ENCODE measurements at regions not wholly inside any gene's neighbourhood (a gene's known extent, or its start where the extent isn't known, plus 50 kb on each side); places are given as distances from the start of the nearest gene placed in this dataset.

GRCh38 chr9:78856144-78856543 lies 559.2 kb downstream of the PSAT1 start:
- H3K4me3 ChIP-seq (ENCODE audit: low read depth, low read length), result no peak overlapping the region
- H3K4me1 ChIP-seq (ENCODE audit: control insufficient read depth, insufficient read depth, low read length), result no peaks in the 10 kb centered on the region
- no peaks in the 10 kb centered on the region for H3K9me3 ChIP-seq (ENCODE audit: control insufficient read depth, insufficient read depth, low read depth, low read length)
- H3K9ac ChIP-seq (ENCODE audit: low read length), result no peak overlapping the region
- H3K27ac ChIP-seq (ENCODE audit: low read depth, low read length), result no peak overlapping the region
- no peaks in the 10 kb centered on the region for H3K36me3 ChIP-seq (ENCODE audit: control insufficient read depth, insufficient read depth, low read length)
- H3K27me3 ChIP-seq (ENCODE audit: control insufficient read depth, insufficient read depth, low read length), result no peaks in the 10 kb centered on the region

DNA sequence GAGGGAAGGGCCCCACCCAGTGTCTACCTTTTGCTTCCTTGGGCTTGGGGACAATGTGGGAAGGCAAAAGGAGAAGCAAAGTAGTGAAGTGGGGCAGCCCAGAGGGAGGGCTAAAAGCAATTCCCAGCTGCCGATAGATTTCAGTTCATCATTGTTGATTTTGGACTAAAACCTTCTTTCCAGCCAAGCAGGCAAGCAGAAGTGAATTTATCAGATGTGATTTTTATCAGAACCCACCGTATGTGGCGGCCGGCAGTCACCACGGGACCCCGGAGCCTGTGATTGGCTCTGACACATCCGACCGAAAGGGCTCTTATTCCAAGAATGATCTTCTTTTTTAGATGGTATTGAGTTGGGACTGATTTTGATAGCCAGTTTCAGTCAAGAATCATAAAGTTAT lies 559.9 kb downstream of the PSAT1 start:
- Histone ChIP-seq H3K27ac (ENCODE audit: low read depth, low read length) (no peak overlapping the region), H3K4me3 (ENCODE audit: low read depth, low read length) (no peak overlapping the region)

DNA sequence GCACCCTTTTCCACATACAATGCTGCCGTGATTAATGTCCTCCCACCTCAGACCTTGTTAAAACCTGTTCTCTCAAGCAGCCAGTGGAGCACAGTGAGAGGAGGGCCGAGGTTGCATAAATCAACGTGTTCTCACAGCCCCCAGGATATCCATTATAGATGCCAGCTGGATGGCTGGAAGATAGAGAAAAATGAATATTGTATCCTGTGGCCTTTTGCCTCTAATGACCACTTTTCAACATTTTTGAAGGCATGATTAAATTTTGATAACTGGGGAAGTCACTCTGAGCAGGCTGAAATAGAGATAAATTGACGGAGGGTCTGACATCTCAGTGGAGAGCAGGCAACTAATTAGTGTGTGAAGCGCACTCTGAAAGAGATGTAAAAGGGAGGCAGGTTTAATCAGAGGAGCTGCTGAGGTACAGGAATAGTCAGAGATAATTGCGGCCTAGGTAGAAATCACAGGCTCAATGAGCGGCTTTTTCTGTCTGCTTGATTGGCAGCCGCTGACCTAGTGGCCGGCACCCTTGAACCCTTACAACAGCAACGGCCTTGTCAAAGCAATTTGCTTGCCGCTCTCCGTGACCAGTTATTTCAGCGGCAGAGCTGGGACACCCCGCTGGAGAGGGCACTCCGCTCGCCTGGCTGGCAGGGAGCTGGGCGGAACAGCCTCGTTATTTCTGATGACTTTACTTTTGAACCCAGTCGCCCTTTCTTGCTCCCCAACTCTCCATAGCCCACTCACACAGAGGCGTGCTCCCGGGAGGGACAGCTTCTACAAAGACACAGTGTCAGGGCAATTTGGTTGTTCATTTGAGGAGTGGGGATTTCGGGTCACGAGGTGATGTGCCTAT lies 560.7 kb downstream of the PSAT1 start:
- no peak overlapping the region for H3K4me3 ChIP-seq (ENCODE audit: low read depth, low read length)
- H3K9me3 ChIP-seq (ENCODE audit: control insufficient read depth, insufficient read depth, low read depth, low read length), result no peaks in the 10 kb centered on the region
- H3K4me1 ChIP-seq (ENCODE audit: control insufficient read depth, insufficient read depth, low read length), result no peaks in the 10 kb centered on the region
- H3K9ac ChIP-seq (ENCODE audit: low read length), result no peak overlapping the region
- no peak overlapping the region for H3K27ac ChIP-seq (ENCODE audit: low read depth, low read length)
- no peaks in the 10 kb centered on the region for H3K36me3 ChIP-seq (ENCODE audit: control insufficient read depth, insufficient read depth, low read length)
- H3K27me3 ChIP-seq (ENCODE audit: control insufficient read depth, insufficient read depth, low read length), result no peaks in the 10 kb centered on the region

More for the DNA sequence above, 559.9 kb downstream of the PSAT1 start:
- H3K9me3 ChIP-seq (ENCODE audit: control insufficient read depth, insufficient read depth, low read depth, low read length), result no peaks in the 10 kb centered on the region
- H3K4me1 ChIP-seq (ENCODE audit: control insufficient read depth, insufficient read depth, low read length), result no peaks in the 10 kb centered on the region
- H3K9ac ChIP-seq (ENCODE audit: low read length), result no peak overlapping the region
- no peaks in the 10 kb centered on the region for H3K27me3 ChIP-seq (ENCODE audit: control insufficient read depth, insufficient read depth, low read length)
- no peaks in the 10 kb centered on the region for H3K36me3 ChIP-seq (ENCODE audit: control insufficient read depth, insufficient read depth, low read length)

DNA sequence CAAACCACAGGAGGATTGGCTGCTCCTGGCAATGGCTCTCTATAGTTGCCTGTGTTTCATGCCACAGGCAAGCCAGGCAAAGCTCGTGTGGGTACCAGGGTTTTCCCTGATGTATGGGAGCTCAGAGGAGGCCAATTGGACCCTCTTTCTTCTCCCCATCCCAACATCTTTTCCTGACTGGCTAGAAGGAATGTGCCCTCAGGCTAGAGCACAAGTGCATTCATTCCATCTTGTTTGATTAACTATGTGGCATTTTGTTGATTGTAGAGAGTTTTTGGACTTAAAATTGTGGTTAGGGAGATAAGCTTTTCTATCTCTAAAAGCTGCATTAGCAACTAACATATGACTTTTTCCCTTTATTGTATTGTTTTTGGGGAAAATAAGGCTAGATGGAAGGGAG lies 561.3 kb downstream of the PSAT1 start:
- H3K27me3 ChIP-seq (ENCODE audit: control insufficient read depth, insufficient read depth, low read length), result no peaks in the 10 kb centered on the region
- H3K9ac ChIP-seq (ENCODE audit: low read length), result no peak overlapping the region
- H3K9me3 ChIP-seq (ENCODE audit: control insufficient read depth, insufficient read depth, low read depth, low read length), result no peaks in the 10 kb centered on the region
- no peak overlapping the region for H3K27ac ChIP-seq (ENCODE audit: low read depth, low read length)
- no peak overlapping the region for H3K4me3 ChIP-seq (ENCODE audit: low read depth, low read length)
- no peaks in the 10 kb centered on the region for H3K36me3 ChIP-seq (ENCODE audit: control insufficient read depth, insufficient read depth, low read length)
- H3K4me1 ChIP-seq (ENCODE audit: control insufficient read depth, insufficient read depth, low read length), result no peaks in the 10 kb centered on the region

DNA sequence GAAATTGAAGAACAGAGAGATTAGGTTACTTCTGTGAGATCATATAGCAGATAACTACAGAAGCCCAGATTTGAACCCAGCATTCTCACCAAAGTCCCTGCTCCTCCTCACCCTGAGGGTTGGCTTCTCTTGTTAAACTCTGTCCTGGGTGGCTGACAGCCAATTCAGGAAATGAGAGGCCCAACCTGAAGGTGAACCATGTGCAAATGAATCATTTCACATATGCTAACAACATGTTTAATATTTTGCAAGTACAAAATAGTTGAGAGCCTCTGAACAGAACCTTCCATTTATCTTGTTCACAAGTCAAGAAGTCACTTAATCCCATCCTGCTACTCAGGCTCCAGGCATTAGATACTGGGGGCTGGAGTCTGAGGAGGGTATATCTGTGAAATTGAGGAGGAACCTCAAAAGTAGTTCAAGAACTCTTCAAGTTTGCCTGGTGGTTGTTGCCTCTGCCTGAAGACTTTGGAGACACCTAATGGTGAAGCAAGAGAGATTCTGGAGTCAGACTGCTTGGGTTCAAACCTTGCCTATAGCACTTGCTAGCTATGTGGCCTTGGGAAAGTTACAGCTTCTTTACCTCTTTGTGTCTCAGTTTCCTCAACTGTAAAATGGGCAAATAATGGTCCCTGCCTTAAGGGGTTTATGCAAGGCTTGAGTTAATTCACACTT lies 564.0 kb downstream of the PSAT1 start:
- no peak overlapping the region for H3K27ac ChIP-seq (ENCODE audit: low read depth, low read length)
- H3K9ac ChIP-seq (ENCODE audit: low read length), result no peak overlapping the region

GRCh38 chr9:78863531-78863930 lies 566.6 kb downstream of the PSAT1 start:
- H3K4me3 ChIP-seq (ENCODE audit: low read depth, low read length), result no peak overlapping the region
- no peak overlapping the region for H3K27ac ChIP-seq (ENCODE audit: low read depth, low read length)
- no peaks in the 10 kb centered on the region for H3K36me3 ChIP-seq (ENCODE audit: control insufficient read depth, insufficient read depth, low read length)
- peaks cover 6% of the 10 kb centered on the region for H3K4me1 ChIP-seq (ENCODE audit: control insufficient read depth, insufficient read depth, low read length)
- no peaks in the 10 kb centered on the region for H3K9me3 ChIP-seq (ENCODE audit: control insufficient read depth, insufficient read depth, low read depth, low read length)
- no peaks in the 10 kb centered on the region for H3K27me3 ChIP-seq (ENCODE audit: control insufficient read depth, insufficient read depth, low read length)
- H3K9ac ChIP-seq (ENCODE audit: low read length), result no peak overlapping the region

More for the DNA sequence above, 564.0 kb downstream of the PSAT1 start:
- Histone ChIP-seq H3K27me3 (ENCODE audit: control insufficient read depth, insufficient read depth, low read length) (no peaks in the 10 kb centered on the region), H3K9me3 (ENCODE audit: control insufficient read depth, insufficient read depth, low read depth, low read length) (no peaks in the 10 kb centered on the region), H3K4me1 (ENCODE audit: control insufficient read depth, insufficient read depth, low read length) (peaks cover 6% of the 10 kb centered on the region), H3K36me3 (ENCODE audit: control insufficient read depth, insufficient read depth, low read length) (no peaks in the 10 kb centered on the region), H3K4me3 (ENCODE audit: low read depth, low read length) (no peak overlapping the region)

- Histone ChIP-seq H3K27ac (ENCODE audit: low read depth, low read length) (no peak overlapping the region), H3K9me3 (ENCODE audit: control insufficient read depth, insufficient read depth, low read depth, low read length) (no peaks in the 10 kb centered on the region), H3K36me3 (ENCODE audit: control insufficient read depth, insufficient read depth, low read length) (no peaks in the 10 kb centered on the region), H3K4me3 (ENCODE audit: low read depth, low read length) (no peak overlapping the region), H3K9ac (ENCODE audit: low read length) (no peak overlapping the region), H3K27me3 (ENCODE audit: control insufficient read depth, insufficient read depth, low read length) (no peaks in the 10 kb centered on the region), H3K4me1 (ENCODE audit: control insufficient read depth, insufficient read depth, low read length) (peaks cover 6% of the 10 kb centered on the region)
Measured at GRCh38 chr9:78865737-78866136, 568.8 kb downstream of the PSAT1 start.

DNA sequence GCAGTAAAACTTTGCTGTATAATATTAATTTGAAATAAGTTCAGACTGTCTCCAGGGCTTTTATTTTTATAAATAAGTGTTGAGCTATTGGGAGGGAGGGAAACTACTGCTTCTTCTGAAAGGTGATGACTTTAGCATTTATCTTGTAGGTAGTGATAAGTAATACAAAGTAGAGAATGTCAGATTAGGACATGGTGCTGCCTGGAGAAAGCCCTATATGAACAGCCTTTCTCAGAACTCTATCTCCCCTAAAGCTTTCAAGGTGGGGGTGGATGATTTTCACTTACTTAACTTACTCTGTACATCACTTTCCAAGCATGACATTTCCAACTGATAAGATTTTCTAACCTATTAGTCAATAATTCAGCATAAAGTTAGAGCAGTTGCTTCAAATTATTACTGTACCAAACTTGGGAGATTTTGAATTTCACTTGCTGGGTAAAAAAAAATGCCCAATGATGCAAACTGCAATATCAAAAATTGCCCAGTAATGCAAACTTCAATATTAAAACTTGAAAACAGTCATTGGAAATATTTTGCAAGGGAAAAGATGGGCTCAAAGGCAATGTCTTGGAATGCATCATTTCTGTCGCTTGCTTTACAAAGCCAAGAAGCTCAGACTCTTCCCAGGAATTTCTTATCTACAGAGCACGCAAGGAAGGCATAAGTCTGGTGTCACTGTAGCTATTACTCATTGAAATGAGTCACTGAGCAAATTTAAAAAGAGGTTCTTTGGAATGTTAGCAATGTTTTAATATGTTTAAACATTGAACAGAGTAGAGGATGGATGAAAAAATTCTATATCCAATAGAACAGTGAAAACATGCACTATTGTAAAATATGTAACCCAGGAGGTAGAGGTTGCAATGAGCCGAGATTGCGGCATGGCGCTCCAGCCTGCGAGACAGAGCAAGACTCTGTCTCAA lies 569.5 kb downstream of the PSAT1 start:
- no peaks in the 10 kb centered on the region for H3K27me3 ChIP-seq (ENCODE audit: control insufficient read depth, insufficient read depth, low read length)
- H3K27ac ChIP-seq (ENCODE audit: low read depth, low read length), result no peak overlapping the region
- no peak overlapping the region for H3K9ac ChIP-seq (ENCODE audit: low read length)
- H3K4me3 ChIP-seq (ENCODE audit: low read depth, low read length), result no peak overlapping the region
- no peaks in the 10 kb centered on the region for H3K36me3 ChIP-seq (ENCODE audit: control insufficient read depth, insufficient read depth, low read length)
- H3K9me3 ChIP-seq (ENCODE audit: control insufficient read depth, insufficient read depth, low read depth, low read length), result no peaks in the 10 kb centered on the region
- peaks cover 6% of the 10 kb centered on the region for H3K4me1 ChIP-seq (ENCODE audit: control insufficient read depth, insufficient read depth, low read length)

- H3K4me3 ChIP-seq (ENCODE audit: low read depth, low read length), result no peak overlapping the region
- no peaks in the 10 kb centered on the region for H3K36me3 ChIP-seq (ENCODE audit: control insufficient read depth, insufficient read depth, low read length)
- H3K9ac ChIP-seq (ENCODE audit: low read length), result no peak overlapping the region
- H3K27ac ChIP-seq (ENCODE audit: low read depth, low read length), result no peak overlapping the region
- no peaks in the 10 kb centered on the region for H3K27me3 ChIP-seq (ENCODE audit: control insufficient read depth, insufficient read depth, low read length)
- H3K9me3 ChIP-seq (ENCODE audit: control insufficient read depth, insufficient read depth, low read depth, low read length), result no peaks in the 10 kb centered on the region
- no peaks in the 10 kb centered on the region; the same call in 1 of the 2 replicates for H3K4me1 ChIP-seq (ENCODE audit: control insufficient read depth, insufficient read depth, low read length)
Measured at GRCh38 chr9:78871086-78871451, 574.1 kb downstream of the PSAT1 start.

DNA sequence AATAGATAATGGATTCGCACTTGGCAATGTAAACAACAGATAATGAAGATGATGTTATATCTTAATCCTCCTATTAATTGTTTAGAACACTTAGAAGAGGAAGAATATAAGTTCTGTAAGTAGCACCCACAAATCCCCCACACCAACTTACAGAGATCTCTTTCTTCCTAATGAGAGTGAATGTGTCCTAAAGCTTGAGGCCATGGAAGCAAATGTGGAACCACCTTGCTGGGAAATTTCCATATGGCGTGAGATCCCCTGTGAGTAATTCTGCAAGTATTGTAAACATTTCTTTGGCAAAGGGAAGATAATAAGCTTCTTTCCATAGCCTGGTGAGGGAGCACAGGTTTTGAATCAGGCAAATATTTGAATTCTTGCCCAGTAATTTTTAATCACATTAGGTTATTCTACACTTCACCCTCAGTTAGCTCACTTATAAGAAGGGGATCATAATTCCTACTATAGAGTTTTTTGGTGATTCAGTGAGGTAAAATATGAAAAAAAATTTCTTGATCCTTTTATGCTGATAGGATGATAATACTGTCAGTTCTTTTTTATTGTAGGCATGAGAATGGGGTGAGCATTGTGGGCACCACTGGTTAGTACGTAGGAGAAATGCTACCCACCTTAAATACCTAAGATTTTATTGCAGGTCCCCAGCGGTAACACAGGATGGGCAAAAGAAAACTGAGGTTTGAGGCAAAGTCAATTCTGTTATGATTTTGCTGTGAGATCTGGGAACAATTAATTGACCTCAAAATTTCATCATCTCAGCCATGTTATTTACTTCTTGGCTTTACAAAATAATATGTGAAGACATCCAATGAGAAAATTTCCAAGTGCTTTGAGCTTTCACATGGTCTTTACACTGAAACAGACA lies 574.8 kb downstream of the PSAT1 start:
- Histone ChIP-seq H3K36me3 (ENCODE audit: control insufficient read depth, insufficient read depth, low read length) (no peaks in the 10 kb centered on the region), H3K27ac (ENCODE audit: low read depth, low read length) (no peak overlapping the region), H3K4me3 (ENCODE audit: low read depth, low read length) (no peak overlapping the region), H3K9ac (ENCODE audit: low read length) (no peak overlapping the region), H3K4me1 (ENCODE audit: control insufficient read depth, insufficient read depth, low read length) (no peaks in the 10 kb centered on the region), H3K27me3 (ENCODE audit: control insufficient read depth, insufficient read depth, low read length) (no peaks in the 10 kb centered on the region), H3K9me3 (ENCODE audit: control insufficient read depth, insufficient read depth, low read depth, low read length) (no peaks in the 10 kb centered on the region)
